CD4-positive, alpha-beta T cell (primary cell): ENCODE measurements at regions not wholly inside any gene's neighbourhood (a gene's known extent, or its start where the extent isn't known, plus 50 kb on each side); places are given as distances from the start of the nearest gene placed in this dataset.

Experiments
- ATAC-seq: fragments of 200-7000 bp; cut with Tn5 transposase; one replicate; pipeline ENCODE4 v1.10.0; 2022; ENCODE audit warnings: mild to moderate bottlenecking; ENCODE audit not compliant: poor library complexity
- CTCF ChIA-PET: fragments of 350-600 bp; sonication (Branson Sonifier 250); formaldehyde crosslinking; loops from one replicate; lab custom pipeline; 2021; ENCODE audit warnings: antibody characterized with exemption, inconsistent platforms; lab: Charles Lee
- POLR2A ChIA-PET: fragments of 350-600 bp; sonication (Branson Sonifier 250); formaldehyde crosslinking; loops from one replicate; lab custom pipeline; 2021; ENCODE audit warnings: antibody characterized with exemption, inconsistent platforms; lab: Charles Lee
- DNase-seq, 14 experiments: peaks; one replicate each; pipeline ENCODE4 v3.0.0-alpha.2; 2013 to 2020; ENCODE audit warnings: mixed read lengths in 2 of 14
- H3K27ac ChIP-seq, 2 donors: one replicate each; pipeline versions ENCODE4 v1.5.1 to v1.7.0; 2013; ENCODE audit warnings: low read length in 2 of 2, low read depth in 1 of 2, mild to moderate bottlenecking in 1 of 2
- H3K27me3 ChIP-seq, 2 experiments: 1 replicate in 1 of 2; 2 replicates in 1 of 2; pipeline versions ENCODE4 v1.6.1 to v1.7.0; 2013; ENCODE audit warnings: low read length in 2 of 2, control low read depth in 1 of 2, mild to moderate bottlenecking in 1 of 2, moderate library complexity in 1 of 2; ENCODE audit not compliant: insufficient read depth in 2 of 2, control insufficient read depth in 1 of 2
- H3K36me3 ChIP-seq: one replicate; pipeline ENCODE4 v1.6.1; 2013; ENCODE audit warnings: low read length, control low read depth; ENCODE audit not compliant: insufficient read depth
- H3K4me1 ChIP-seq: one replicate; pipeline ENCODE4 v1.6.1; 2013; ENCODE audit warnings: low read length, control low read depth; ENCODE audit not compliant: insufficient read depth
- H3K4me3 ChIP-seq: one replicate; pipeline ENCODE4 v1.5.1; 2013; ENCODE audit warnings: mild to moderate bottlenecking, low read length, moderate library complexity
- H3K9me3 ChIP-seq, 2 experiments: 1 replicate in 1 of 2; 2 replicates in 1 of 2; pipeline versions ENCODE4 v1.6.1 to v1.7.0; 2013; ENCODE audit warnings: low read length in 2 of 2, mild to moderate bottlenecking in 2 of 2, control low read depth in 1 of 2, moderate library complexity in 1 of 2; ENCODE audit not compliant: control insufficient read depth in 1 of 2, insufficient read depth in 1 of 2
- H3K27ac Mint-ChIP-seq: one replicate; pipeline ENCODE4 v1.8.0; 2020; ENCODE audit warnings: mixed read lengths
- H3K27me3 Mint-ChIP-seq: one replicate; pipeline ENCODE4 v1.8.0; 2021; ENCODE audit warnings: mixed read lengths
- H3K36me3 Mint-ChIP-seq: one replicate; pipeline ENCODE4 v1.8.0; 2021; ENCODE audit warnings: low read depth, mixed read lengths
- H3K4me1 Mint-ChIP-seq: one replicate; pipeline ENCODE4 v1.8.0; 2021; ENCODE audit warnings: low read depth, mixed read lengths
- H3K4me3 Mint-ChIP-seq: one replicate; pipeline ENCODE4 v1.8.0; 2020; ENCODE audit warnings: mild to moderate bottlenecking, mixed read lengths
- H3K9me3 Mint-ChIP-seq: one replicate; pipeline ENCODE4 v1.8.0; 2020; ENCODE audit warnings: mixed read lengths
- intact Hi-C, 2 experiments: fragments of 100-400 bp; cut with DNase I in 1 of 2; cut with micrococcal nuclease in 1 of 2; formaldehyde crosslinking; loops; one replicate each; pipeline versions ENCODE4 v1.15.1 to v1.9.0; 2023 to 2025; cut with DNase I, micrococcal nuclease
- TF ChIP-seq, protein P1 (sequence below): fragments of 200-600 bp; IDR thresholded peaks from one replicate; pipeline ENCODE4 v1.8.0; 2022; ENCODE audit warnings: antibody characterized with exemption, mild to moderate bottlenecking

DNA sequence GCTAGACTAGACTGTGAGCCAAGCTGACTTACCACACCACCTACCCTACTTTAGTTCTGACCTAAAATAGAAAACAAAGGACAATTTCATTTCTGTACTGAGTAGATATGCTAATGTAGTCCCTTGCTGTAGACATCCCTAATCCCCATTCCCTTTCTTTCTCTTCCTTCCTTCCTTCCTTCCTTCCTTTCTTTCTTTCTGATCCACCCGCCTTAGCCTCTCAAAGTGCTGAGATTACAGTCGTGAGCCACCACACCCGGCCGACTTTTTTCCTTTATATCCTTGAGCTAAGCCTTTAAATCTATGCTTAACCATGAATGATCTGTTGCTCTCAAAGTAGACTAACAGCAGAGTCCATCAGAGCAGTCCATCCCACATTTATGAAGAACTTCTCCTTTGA is 465.0 kb downstream of the SLITRK6 start:
- H3K4me1 ChIP-seq: no peaks in the 10 kb centered on the region
- Mint-ChIP-seq H3K4me3 (no peak overlapping the region), H3K27ac (no peak overlapping the region), H3K27me3 (no peaks in the 10 kb centered on the region), H3K36me3 (no peaks in the 10 kb centered on the region), H3K4me1 (no peaks in the 10 kb centered on the region), H3K9me3 (peaks cover 3% of the 10 kb centered on the region)
- ATAC-seq (no peak), DNase-seq (no peak)
- no peak overlapping the region for H3K27ac ChIP-seq
- H3K27me3 ChIP-seq: no peaks in the 10 kb centered on the region
- ChIA-PET POLR2A (no interaction called here), CTCF (no interaction called here)
- no peaks in the 10 kb centered on the region for H3K36me3 ChIP-seq
- TF ChIP-seq, protein P1, sequence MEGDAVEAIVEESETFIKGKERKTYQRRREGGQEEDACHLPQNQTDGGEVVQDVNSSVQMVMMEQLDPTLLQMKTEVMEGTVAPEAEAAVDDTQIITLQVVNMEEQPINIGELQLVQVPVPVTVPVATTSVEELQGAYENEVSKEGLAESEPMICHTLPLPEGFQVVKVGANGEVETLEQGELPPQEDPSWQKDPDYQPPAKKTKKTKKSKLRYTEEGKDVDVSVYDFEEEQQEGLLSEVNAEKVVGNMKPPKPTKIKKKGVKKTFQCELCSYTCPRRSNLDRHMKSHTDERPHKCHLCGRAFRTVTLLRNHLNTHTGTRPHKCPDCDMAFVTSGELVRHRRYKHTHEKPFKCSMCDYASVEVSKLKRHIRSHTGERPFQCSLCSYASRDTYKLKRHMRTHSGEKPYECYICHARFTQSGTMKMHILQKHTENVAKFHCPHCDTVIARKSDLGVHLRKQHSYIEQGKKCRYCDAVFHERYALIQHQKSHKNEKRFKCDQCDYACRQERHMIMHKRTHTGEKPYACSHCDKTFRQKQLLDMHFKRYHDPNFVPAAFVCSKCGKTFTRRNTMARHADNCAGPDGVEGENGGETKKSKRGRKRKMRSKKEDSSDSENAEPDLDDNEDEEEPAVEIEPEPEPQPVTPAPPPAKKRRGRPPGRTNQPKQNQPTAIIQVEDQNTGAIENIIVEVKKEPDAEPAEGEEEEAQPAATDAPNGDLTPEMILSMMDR: no peak
- no peaks in the 10 kb centered on the region for H3K9me3 ChIP-seq
- intact Hi-C loops: no loop called here
- H3K4me3 ChIP-seq: no peak overlapping the region

DNA sequence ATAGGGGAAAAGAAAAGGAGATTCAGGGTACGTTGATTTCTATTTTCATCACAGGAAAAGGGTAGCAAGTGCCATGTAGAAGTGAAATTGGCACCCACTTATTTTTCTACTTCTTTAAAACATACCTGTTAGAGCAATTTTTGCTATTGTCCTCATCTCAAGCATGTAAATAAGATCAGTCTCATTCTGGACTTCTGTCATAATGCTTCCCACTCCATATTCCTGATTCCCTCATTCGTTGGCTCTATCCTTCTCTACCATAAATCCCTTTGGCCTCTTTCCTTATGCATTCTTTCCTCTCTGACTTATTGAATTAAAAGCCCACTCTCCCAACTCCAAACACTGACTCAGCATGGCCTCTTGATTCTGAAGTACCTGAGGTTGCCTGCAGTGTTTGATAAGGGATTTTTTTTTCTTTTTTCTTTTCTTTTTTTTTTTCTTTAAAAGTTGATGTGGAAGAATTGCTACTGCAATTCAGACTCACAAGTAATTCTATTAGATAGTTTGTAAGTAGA is 465.7 kb downstream of the SLITRK6 start:
- Mint-ChIP-seq H3K36me3 (no peaks in the 10 kb centered on the region), H3K4me1 (no peaks in the 10 kb centered on the region), H3K27ac (no peak overlapping the region), H3K4me3 (no peak overlapping the region), H3K9me3 (peaks cover 3% of the 10 kb centered on the region), H3K27me3 (no peaks in the 10 kb centered on the region)
- ChIA-PET POLR2A (no interaction called here), CTCF (no interaction called here)
- Histone ChIP-seq H3K4me3 (no peak overlapping the region), H3K9me3 (no peaks in the 10 kb centered on the region), H3K27me3 (no peaks in the 10 kb centered on the region), H3K36me3 (no peaks in the 10 kb centered on the region), H3K4me1 (no peaks in the 10 kb centered on the region), H3K27ac (no peak overlapping the region)
- TF ChIP-seq, protein P1: no peak
- intact Hi-C loops: no loop called here
- ATAC-seq (no peak), DNase-seq (no peak)

DNA sequence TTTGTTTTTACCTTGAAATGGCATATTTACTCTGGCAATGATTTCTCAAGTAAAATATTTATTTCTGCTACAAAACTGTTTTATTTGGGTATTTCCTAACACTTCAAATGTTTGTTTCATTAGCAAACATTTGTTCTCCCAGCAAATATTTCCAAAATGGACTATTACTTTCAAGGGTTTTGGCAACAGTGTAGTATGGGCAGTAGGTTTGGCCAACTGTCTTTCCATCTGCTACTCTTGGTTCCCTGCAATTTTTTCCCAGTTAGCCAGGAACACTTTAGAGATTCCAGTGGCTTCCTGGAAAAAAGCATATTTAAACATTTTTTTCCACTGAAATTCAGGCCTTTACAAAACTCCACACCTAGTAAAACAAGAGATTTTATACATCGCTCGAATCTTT is 466.6 kb downstream of the SLITRK6 start:
- CTCF ChIA-PET: no interaction called here
- intact Hi-C loops: no loop called here

More for the DNA sequence above, 466.6 kb downstream of the SLITRK6 start:
- H3K4me1 Mint-ChIP-seq: no peaks in the 10 kb centered on the region
- no peak overlapping the region for H3K4me3 Mint-ChIP-seq
- POLR2A ChIA-PET: no interaction called here
- H3K27me3 Mint-ChIP-seq: no peaks in the 10 kb centered on the region
- no peak for ATAC-seq
- no peaks in the 10 kb centered on the region for H3K36me3 ChIP-seq
- TF ChIP-seq, protein P1: no peak
- H3K27me3 ChIP-seq: no peaks in the 10 kb centered on the region
- H3K9me3 ChIP-seq: no peaks in the 10 kb centered on the region
- no peak for DNase-seq
- no peaks in the 10 kb centered on the region for H3K36me3 Mint-ChIP-seq
- H3K4me3 ChIP-seq: no peak overlapping the region
- H3K27ac ChIP-seq: no peak overlapping the region
- no peak overlapping the region for H3K27ac Mint-ChIP-seq
- H3K4me1 ChIP-seq: no peaks in the 10 kb centered on the region
- peaks cover 3% of the 10 kb centered on the region for H3K9me3 Mint-ChIP-seq
